ENCODE measurements at regions not wholly inside any gene's neighbourhood (a gene's known extent, or its start where the extent isn't known, plus 50 kb on each side); places are given as distances from the start of the nearest gene placed in this dataset.

- TF ChIP-seq, protein P1, sequence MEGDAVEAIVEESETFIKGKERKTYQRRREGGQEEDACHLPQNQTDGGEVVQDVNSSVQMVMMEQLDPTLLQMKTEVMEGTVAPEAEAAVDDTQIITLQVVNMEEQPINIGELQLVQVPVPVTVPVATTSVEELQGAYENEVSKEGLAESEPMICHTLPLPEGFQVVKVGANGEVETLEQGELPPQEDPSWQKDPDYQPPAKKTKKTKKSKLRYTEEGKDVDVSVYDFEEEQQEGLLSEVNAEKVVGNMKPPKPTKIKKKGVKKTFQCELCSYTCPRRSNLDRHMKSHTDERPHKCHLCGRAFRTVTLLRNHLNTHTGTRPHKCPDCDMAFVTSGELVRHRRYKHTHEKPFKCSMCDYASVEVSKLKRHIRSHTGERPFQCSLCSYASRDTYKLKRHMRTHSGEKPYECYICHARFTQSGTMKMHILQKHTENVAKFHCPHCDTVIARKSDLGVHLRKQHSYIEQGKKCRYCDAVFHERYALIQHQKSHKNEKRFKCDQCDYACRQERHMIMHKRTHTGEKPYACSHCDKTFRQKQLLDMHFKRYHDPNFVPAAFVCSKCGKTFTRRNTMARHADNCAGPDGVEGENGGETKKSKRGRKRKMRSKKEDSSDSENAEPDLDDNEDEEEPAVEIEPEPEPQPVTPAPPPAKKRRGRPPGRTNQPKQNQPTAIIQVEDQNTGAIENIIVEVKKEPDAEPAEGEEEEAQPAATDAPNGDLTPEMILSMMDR (IDR thresholded peaks at IDR 0.05): no peak
- TF ChIP-seq POLR2AphosphoS5 (IDR thresholded peaks at IDR 0.05; ENCODE audit: low read depth, low read length): no peak
These were observed 111.9 kb upstream of the VRK2 start for GRCh38 chr2:57934659-57935058.

Measured in Panc1 (cell line).